Liver (tissue), 3 donors: ENCODE measurements at regions not wholly inside any gene's neighbourhood (a gene's known extent, or its start where the extent isn't known, plus 50 kb on each side); places are given as distances from the start of the nearest gene placed in this dataset.

Source experiments
- CTCF ChIP-seq: fragments of 150-350 bp; IDR thresholded peaks from 2 replicates; pipeline ENCODE4 v1.5.1; 2017; ENCODE audit warnings: improper control_type of control experiment, low read depth, low read length; ENCODE audit not compliant: missing input control
- EGR1 ChIP-seq, 2 donors: IDR thresholded peaks; 2 replicates each; pipeline ENCODE4 v1.6.1; 2016 to 2018; ENCODE audit warnings: antibody characterized with exemption in 2 of 2, low read depth in 2 of 2
- FOXA1 ChIP-seq: IDR thresholded peaks from 2 replicates; pipeline ENCODE4 v1.6.1; 2016; ENCODE audit warnings: antibody characterized with exemption
- HNF4A ChIP-seq, 2 donors: conservative IDR thresholded peaks; 2 replicates each; pipeline ENCODE4 v1.6.1; 2016; ENCODE audit warnings: antibody characterized with exemption in 2 of 2, mild to moderate bottlenecking in 2 of 2
- MAX ChIP-seq: IDR thresholded peaks from 2 replicates; pipeline ENCODE4 v1.6.1; 2016; ENCODE audit warnings: antibody characterized with exemption
- RAD21 ChIP-seq, 2 donors: IDR thresholded peaks; 2 replicates each; pipeline ENCODE4 v1.6.1; 2016; ENCODE audit warnings: antibody characterized with exemption in 2 of 2, mild to moderate bottlenecking in 2 of 2
- REST ChIP-seq: IDR thresholded peaks from 2 replicates; pipeline ENCODE4 v1.6.1; 2016; ENCODE audit warnings: antibody characterized with exemption, mild to moderate bottlenecking
- SP1 ChIP-seq: IDR thresholded peaks from 2 replicates; pipeline ENCODE4 v1.6.1; 2018; ENCODE audit warnings: antibody characterized with exemption, mild to moderate bottlenecking
- TAF1 ChIP-seq: conservative IDR thresholded peaks from 2 replicates; pipeline ENCODE4 v1.6.1; 2016; ENCODE audit warnings: antibody characterized with exemption, mild to moderate bottlenecking
- YY1 ChIP-seq: IDR thresholded peaks from 2 replicates; pipeline ENCODE4 v1.6.1; 2016; ENCODE audit warnings: antibody characterized with exemption, mild to moderate bottlenecking
- ZBTB33 ChIP-seq: IDR thresholded peaks from 2 replicates; pipeline ENCODE4 v1.6.1; 2016; ENCODE audit warnings: antibody characterized with exemption
- donor health status: healthy.
- donor health status: healthy.

GRCh38 chr12:67783393-67783792 is 134.8 kb downstream of the DYRK2 start:
- TF ChIP-seq CTCF (no peak), ZBTB33 (no peak), TAF1 (no peak), MAX (no peak), FOXA1 (no peak), REST (no peak), HNF4A (conservative IDR thresholded peaks at IDR 0.05) (no peak), RAD21 (IDR thresholded peaks at IDR 0.05) (no peak), EGR1 (IDR thresholded peaks at IDR 0.05; ENCODE audit: low read depth in 2 of 2) (no peak), YY1 (no peak), SP1 (no peak)
